SK-N-SH (cell line): ENCODE measurements at regions not wholly inside any gene's neighbourhood (a gene's known extent, or its start where the extent isn't known, plus 50 kb on each side); places are given as distances from the start of the nearest gene placed in this dataset.

Source experiments
- CTCF ChIA-PET: fragments of 300-600, 350-600 bp; formaldehyde crosslinking; extraction: SDS; loops from one replicate; lab custom pipeline; 2021; lab: Yijun Ruan, JAX
- POLR2A ChIA-PET: fragments of 350-600 bp; sonication (Branson Sonifier 250); formaldehyde crosslinking; extraction: SDS; loops from one replicate; lab custom pipeline; 2020; ENCODE audit warnings: antibody characterized with exemption, inconsistent platforms; lab: Yijun Ruan, JAX
- DNase-seq: peaks from one replicate; pipeline ENCODE4 v3.0.0; 2012
- H2AFZ ChIP-seq: fragments of 200-600 bp; sonication (generic); 2 replicates; pipeline ENCODE4 v1.8.1; 2016; ENCODE audit warnings: antibody characterized with exemption, mild to moderate bottlenecking, low read depth
- H3F3A ChIP-seq: fragments of 200-600 bp; sonication (generic); replicated peaks from 2 replicates; pipeline ENCODE3; 2016; ENCODE audit warnings: antibody characterized with exemption, mild to moderate bottlenecking; ENCODE audit not compliant: insufficient read depth
- H3K27ac ChIP-seq, 2 experiments: fragments of 200-500 bp in 1 of 2; fragments of 200-600 bp in 1 of 2; sonication (Bioruptor generic) in 1 of 2; sonication (generic), shearing (Covaris generic) in 1 of 2; 2 replicates each; pipeline versions ENCODE4 v1.5.1 to v1.6.1; 2014 to 2016; ENCODE audit warnings: low read depth in 2 of 2, inconsistent platforms in 1 of 2, low read length in 1 of 2, mild to moderate bottlenecking in 1 of 2, mixed read lengths in 1 of 2
- H3K27me3 ChIP-seq: fragments of 200-600 bp; sonication (generic), shearing (Covaris generic); 2 replicates; pipeline ENCODE4 v1.6.1; 2016; ENCODE audit warnings: mixed run types; ENCODE audit not compliant: insufficient read depth
- H3K36me3 ChIP-seq, 2 experiments: fragments of 200-500 bp in 1 of 2; fragments of 200-600 bp in 1 of 2; sonication (Bioruptor generic) in 1 of 2; sonication (generic) in 1 of 2; replicated peaks in 1 of 2; 2 replicates each; pipeline versions ENCODE3 to v1.5.1; 2014 to 2016; ENCODE audit warnings: low read length in 1 of 2, mild to moderate bottlenecking in 1 of 2; ENCODE audit not compliant: insufficient read depth in 2 of 2, control insufficient read depth in 1 of 2
- H3K4me1 ChIP-seq, 2 experiments: fragments of 200-500 bp in 1 of 2; fragments of 200-600 bp in 1 of 2; sonication (Bioruptor generic) in 1 of 2; sonication (generic), shearing (Covaris generic) in 1 of 2; 2 replicates each; pipeline versions ENCODE4 v1.5.1 to v1.6.1; 2014 to 2016; ENCODE audit warnings: low read depth in 1 of 2, low read length in 1 of 2, mixed run types in 1 of 2; ENCODE audit not compliant: insufficient read depth in 2 of 2, control insufficient read depth in 1 of 2
- H3K4me2 ChIP-seq: fragments of 200-600 bp; sonication (generic), shearing (Covaris generic); 2 replicates; pipeline ENCODE4 v1.6.1; 2017; ENCODE audit warnings: mixed run types
- H3K4me3 ChIP-seq, 2 experiments: fragments of 200-500 bp in 1 of 2; fragments of 200-600 bp in 1 of 2; sonication (Bioruptor generic) in 1 of 2; sonication (generic), shearing (Covaris generic) in 1 of 2; 2 replicates each; pipeline versions ENCODE4 v1.5.1 to v1.8.1; 2014 to 2016; ENCODE audit warnings: low read depth in 2 of 2, inconsistent platforms in 1 of 2, low read length in 1 of 2, mild to moderate bottlenecking in 1 of 2, mixed read lengths in 1 of 2, moderate library complexity in 1 of 2
- H3K79me2 ChIP-seq: fragments of 200-600 bp; sonication (generic); 2 replicates; pipeline ENCODE4 v1.8.1; 2017; ENCODE audit warnings: mild to moderate bottlenecking; ENCODE audit not compliant: insufficient read depth
- H3K9ac ChIP-seq: fragments of 200-600 bp; sonication (generic); 2 replicates; pipeline ENCODE4 v1.6.1; 2017; ENCODE audit warnings: mixed run types
- H3K9me2 ChIP-seq: fragments of 200-600 bp; sonication (generic); 2 replicates; pipeline ENCODE4 v1.6.1; 2017; ENCODE audit warnings: mixed run types
- H3K9me3 ChIP-seq: fragments of 200-600 bp; sonication (generic); 2 replicates; pipeline ENCODE4 v1.6.1; 2017; ENCODE audit warnings: mixed run types, mild to moderate bottlenecking, moderate library complexity
- H4K20me1 ChIP-seq: fragments of 200-600 bp; sonication (generic); 2 replicates; pipeline ENCODE4 v1.6.1; 2017; ENCODE audit warnings: mild to moderate bottlenecking, mixed run types; ENCODE audit not compliant: insufficient read depth
- EZH2phosphoT487 ChIP-seq: fragments of 200-600 bp; sonication (generic); IDR thresholded peaks from 2 replicates; pipeline ENCODE4 v1.6.1; 2017; ENCODE audit warnings: low read depth, mixed run types, mild to moderate bottlenecking, antibody characterized with exemption, moderate library complexity, borderline replicate concordance
- FOXJ3 ChIP-seq: sonication (generic); formaldehyde crosslinking; IDR thresholded peaks from 2 replicates; pipeline ENCODE4 v1.5.1; 2020; ENCODE audit warnings: mild to moderate bottlenecking, missing genetic modification reagents
- FOXM1 ChIP-seq: IDR thresholded peaks from 2 replicates; pipeline ENCODE4 v1.4.0; 2012; ENCODE audit warnings: low read depth, mild to moderate bottlenecking
- MAX ChIP-seq: IDR thresholded peaks from 2 replicates; pipeline ENCODE4 v1.4.0; 2012; ENCODE audit warnings: low read depth
- REST ChIP-seq: IDR thresholded peaks from 2 replicates; pipeline ENCODE4 v1.6.1; 2012; ENCODE audit warnings: mild to moderate bottlenecking, low read depth, low read length, moderate library complexity
- SIN3A ChIP-seq: IDR thresholded peaks from 2 replicates; pipeline ENCODE4 v1.6.1; 2012; ENCODE audit warnings: low read depth, mild to moderate bottlenecking, low read length, moderate library complexity, borderline replicate concordance
- TCF12 ChIP-seq: IDR thresholded peaks from 2 replicates; pipeline ENCODE4 v1.4.0; 2012
- WGBS: methylation state at CpG from one replicate; pipeline ENCODE4 v1.1.6; 2017; ENCODE audit warnings: low lambda C conversion rate; 5-methylcytosine and 5-hydroxymethylcytosine counted together
- TF ChIP-seq, protein P1 (sequence below): fragments of 200-600 bp; sonication (generic); IDR thresholded peaks from 2 replicates; pipeline ENCODE4 v1.6.1; 2017; ENCODE audit warnings: antibody characterized with exemption, mild to moderate bottlenecking, moderate library complexity
- TF ChIP-seq, protein P2 (sequence below): IDR thresholded peaks from 2 replicates; pipeline ENCODE4 v1.4.0; 2012; ENCODE audit warnings: low read depth, borderline replicate concordance
- TF ChIP-seq, protein P3 (sequence below): IDR thresholded peaks from 2 replicates; pipeline ENCODE4 v1.4.0; 2012; ENCODE audit warnings: low read depth, borderline replicate concordance

DNA sequence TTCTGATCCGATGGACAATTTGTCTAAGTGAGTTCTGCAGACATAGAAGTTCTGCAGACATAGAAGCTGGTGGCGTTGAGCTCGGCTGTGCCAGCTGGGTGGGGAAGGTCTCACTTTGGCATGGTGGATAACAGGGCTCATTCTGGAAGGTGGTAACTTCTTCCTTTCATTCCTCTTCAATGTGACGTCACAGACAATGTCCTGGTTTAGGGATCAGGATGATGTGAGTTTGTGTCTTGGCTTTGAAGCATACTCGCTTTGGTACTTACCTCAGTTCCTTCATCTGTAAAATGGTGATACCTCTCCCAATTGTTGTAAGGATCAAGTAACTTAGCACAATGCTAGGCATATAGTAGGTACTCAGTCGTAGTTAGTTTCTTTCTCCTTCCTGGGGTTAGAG, 408.8 kb upstream of the ASIC2 start:
- POLR2A ChIA-PET = no interaction called here

More for the DNA sequence above, 408.8 kb upstream of the ASIC2 start:
- Histone ChIP-seq H2AFZ (no peak overlapping the region), H3K27ac (no peak overlapping the region), H3K36me3 (no peaks in the 10 kb centered on the region), H3K27me3 (no peaks in the 10 kb centered on the region), H3K4me2 (no peak overlapping the region), H3K9me3 (no peaks in the 10 kb centered on the region), H3K4me3 (no peak overlapping the region), H3K4me1 (no peaks in the 10 kb centered on the region), H3F3A (no peaks in the 10 kb centered on the region), H3K79me2 (no peaks in the 10 kb centered on the region), H4K20me1 (no peaks in the 10 kb centered on the region), H3K9ac (no peak overlapping the region), H3K9me2 (no peaks in the 10 kb centered on the region)
- TF ChIP-seq TCF12 (no peak), REST (no peak), MAX (no peak), EZH2phosphoT487 (no peak), SIN3A (no peak), FOXJ3 (no peak), FOXM1 (no peak)
- TF ChIP-seq, protein P1, sequence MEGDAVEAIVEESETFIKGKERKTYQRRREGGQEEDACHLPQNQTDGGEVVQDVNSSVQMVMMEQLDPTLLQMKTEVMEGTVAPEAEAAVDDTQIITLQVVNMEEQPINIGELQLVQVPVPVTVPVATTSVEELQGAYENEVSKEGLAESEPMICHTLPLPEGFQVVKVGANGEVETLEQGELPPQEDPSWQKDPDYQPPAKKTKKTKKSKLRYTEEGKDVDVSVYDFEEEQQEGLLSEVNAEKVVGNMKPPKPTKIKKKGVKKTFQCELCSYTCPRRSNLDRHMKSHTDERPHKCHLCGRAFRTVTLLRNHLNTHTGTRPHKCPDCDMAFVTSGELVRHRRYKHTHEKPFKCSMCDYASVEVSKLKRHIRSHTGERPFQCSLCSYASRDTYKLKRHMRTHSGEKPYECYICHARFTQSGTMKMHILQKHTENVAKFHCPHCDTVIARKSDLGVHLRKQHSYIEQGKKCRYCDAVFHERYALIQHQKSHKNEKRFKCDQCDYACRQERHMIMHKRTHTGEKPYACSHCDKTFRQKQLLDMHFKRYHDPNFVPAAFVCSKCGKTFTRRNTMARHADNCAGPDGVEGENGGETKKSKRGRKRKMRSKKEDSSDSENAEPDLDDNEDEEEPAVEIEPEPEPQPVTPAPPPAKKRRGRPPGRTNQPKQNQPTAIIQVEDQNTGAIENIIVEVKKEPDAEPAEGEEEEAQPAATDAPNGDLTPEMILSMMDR = no peak
- TF ChIP-seq, protein P2, sequence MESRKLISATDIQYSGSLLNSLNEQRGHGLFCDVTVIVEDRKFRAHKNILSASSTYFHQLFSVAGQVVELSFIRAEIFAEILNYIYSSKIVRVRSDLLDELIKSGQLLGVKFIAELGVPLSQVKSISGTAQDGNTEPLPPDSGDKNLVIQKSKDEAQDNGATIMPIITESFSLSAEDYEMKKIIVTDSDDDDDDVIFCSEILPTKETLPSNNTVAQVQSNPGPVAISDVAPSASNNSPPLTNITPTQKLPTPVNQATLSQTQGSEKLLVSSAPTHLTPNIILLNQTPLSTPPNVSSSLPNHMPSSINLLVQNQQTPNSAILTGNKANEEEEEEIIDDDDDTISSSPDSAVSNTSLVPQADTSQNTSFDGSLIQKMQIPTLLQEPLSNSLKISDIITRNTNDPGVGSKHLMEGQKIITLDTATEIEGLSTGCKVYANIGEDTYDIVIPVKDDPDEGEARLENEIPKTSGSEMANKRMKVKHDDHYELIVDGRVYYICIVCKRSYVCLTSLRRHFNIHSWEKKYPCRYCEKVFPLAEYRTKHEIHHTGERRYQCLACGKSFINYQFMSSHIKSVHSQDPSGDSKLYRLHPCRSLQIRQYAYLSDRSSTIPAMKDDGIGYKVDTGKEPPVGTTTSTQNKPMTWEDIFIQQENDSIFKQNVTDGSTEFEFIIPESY = no peak
- TF ChIP-seq, protein P3, sequence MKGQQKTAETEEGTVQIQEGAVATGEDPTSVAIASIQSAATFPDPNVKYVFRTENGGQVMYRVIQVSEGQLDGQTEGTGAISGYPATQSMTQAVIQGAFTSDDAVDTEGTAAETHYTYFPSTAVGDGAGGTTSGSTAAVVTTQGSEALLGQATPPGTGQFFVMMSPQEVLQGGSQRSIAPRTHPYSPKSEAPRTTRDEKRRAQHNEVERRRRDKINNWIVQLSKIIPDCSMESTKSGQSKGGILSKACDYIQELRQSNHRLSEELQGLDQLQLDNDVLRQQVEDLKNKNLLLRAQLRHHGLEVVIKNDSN = no peak
- 30% methylated on average over 6 of the region's 6 CpGs for WGBS
- no peak for DNase-seq
- CTCF ChIA-PET = interaction anchor here (1.7 kb wide), 1 partner anchor 27 kb away, joined by 3 read pairs; no protein-coding TSS in a partner anchor
